ENCODE measurements at regions not wholly inside any gene's neighbourhood (a gene's known extent, or its start where the extent isn't known, plus 50 kb on each side); places are given as distances from the start of the nearest gene placed in this dataset.
"Not testable (repeated sequence)": the region's sequence is repeated elsewhere in the genome, so short reads cannot be mapped to it uniquely, and the experiment has no call there.

GRCh38 chr12:91651728-91652127 lies 469.1 kb upstream of the DCN start:
- no peaks in the 10 kb centered on the region for H3K4me1 Mint-ChIP-seq (ENCODE audit: low read depth in 2 of 2)

GRCh38 chr12:91643763-91644162 lies 461.1 kb upstream of the DCN start:
- peaks cover 0 to 1% of the 10 kb centered on the region in 2 donors for H3K9me3 Mint-ChIP-seq
- no peak overlapping the region for H3K4me3 Mint-ChIP-seq
- no peaks in the 10 kb centered on the region for H3K36me3 Mint-ChIP-seq (ENCODE audit: insufficient read depth)
- H3K27me3 Mint-ChIP-seq = peaks cover 0 to 11% of the 10 kb centered on the region in 2 donors
- no peaks in the 10 kb centered on the region for H3K4me1 Mint-ChIP-seq (ENCODE audit: low read depth in 2 of 2)
- ATAC-seq (replicated peaks) (no peak), DNase-seq (no peak)
- no peak overlapping the region for H3K27ac Mint-ChIP-seq

More at GRCh38 chr12:91651728-91652127, 469.1 kb upstream of the DCN start:
- Mint-ChIP-seq H3K4me3 (no peak overlapping the region), H3K27ac (no peak overlapping the region), H3K27me3 (peaks cover 0 to 12% of the 10 kb centered on the region in 2 donors), H3K36me3 (ENCODE audit: insufficient read depth) (no peaks in the 10 kb centered on the region), H3K9me3 (no peaks in the 10 kb centered on the region)
- ATAC-seq (replicated peaks) (no peak), DNase-seq (no peak)

GRCh38 chr12:91640021-91640420 lies 457.4 kb upstream of the DCN start:
- peaks cover 2 to 3% of the 10 kb centered on the region in 2 donors for H3K4me1 Mint-ChIP-seq (ENCODE audit: low read depth in 2 of 2)
- DNase-seq (no peak), ATAC-seq (replicated peaks) (no peak)
- H3K27me3 Mint-ChIP-seq = peaks cover 0 to 8% of the 10 kb centered on the region in 2 donors
- peaks cover 0 to 1% of the 10 kb centered on the region in 2 donors for H3K9me3 Mint-ChIP-seq
- no peaks in the 10 kb centered on the region for H3K36me3 Mint-ChIP-seq (ENCODE audit: insufficient read depth)
- no peak overlapping the region for H3K4me3 Mint-ChIP-seq
- no peak overlapping the region for H3K27ac Mint-ChIP-seq

- peaks cover 0 to 1% of the 10 kb centered on the region in 2 donors for H3K9me3 Mint-ChIP-seq
- no peak overlapping the region for H3K27ac Mint-ChIP-seq
- H3K4me3 Mint-ChIP-seq = no peak overlapping the region
- H3K36me3 Mint-ChIP-seq (ENCODE audit: insufficient read depth) = no peaks in the 10 kb centered on the region
- H3K4me1 Mint-ChIP-seq (ENCODE audit: low read depth in 2 of 2) = peaks cover 3 to 6% of the 10 kb centered on the region in 2 donors
- peaks cover 0 to 8% of the 10 kb centered on the region in 2 donors for H3K27me3 Mint-ChIP-seq
- DNase-seq = no peak
- ATAC-seq (replicated peaks) = no peak
Measured at GRCh38 chr12:91639327-91639726, 456.7 kb upstream of the DCN start.

- Mint-ChIP-seq H3K27me3 (peaks cover 0 to 8% of the 10 kb centered on the region in 2 donors), H3K9me3 (peaks cover 0 to 1% of the 10 kb centered on the region in 2 donors), H3K36me3 (ENCODE audit: insufficient read depth) (no peaks in the 10 kb centered on the region), H3K4me1 (ENCODE audit: low read depth in 2 of 2) (peaks cover 3 to 6% of the 10 kb centered on the region in 2 donors), H3K4me3 (no peak overlapping the region), H3K27ac (no peak overlapping the region)
- DNase-seq (no peak), ATAC-seq (replicated peaks) (no peak)
Measured at GRCh38 chr12:91637789-91638624, 455.4 kb upstream of the DCN start.

- no peak for ATAC-seq (replicated peaks)
- H3K9me3 Mint-ChIP-seq = peaks cover 0 to under 1% of the 10 kb centered on the region in 2 donors
Measured at GRCh38 chr12:91636721-91637120, 454.1 kb upstream of the DCN start.

GRCh38 chr12:91634386-91634713 lies 451.7 kb upstream of the DCN start:
- not testable (repeated sequence) for H3K4me1 Mint-ChIP-seq (ENCODE audit: low read depth in 2 of 2); H3K9me3 Mint-ChIP-seq; DNase-seq; ATAC-seq (replicated peaks); H3K27ac Mint-ChIP-seq; H3K36me3 Mint-ChIP-seq (ENCODE audit: insufficient read depth); H3K27me3 Mint-ChIP-seq
- H3K4me3 Mint-ChIP-seq = peak overlapping the region in 1 of 2 donors; percentile 76

More at GRCh38 chr12:91636721-91637120, 454.1 kb upstream of the DCN start:
- Mint-ChIP-seq H3K4me3 (no peak overlapping the region), H3K27ac (no peak overlapping the region), H3K4me1 (ENCODE audit: low read depth in 2 of 2) (peaks cover 3 to 6% of the 10 kb centered on the region in 2 donors), H3K27me3 (peaks cover 0 to 8% of the 10 kb centered on the region in 2 donors), H3K36me3 (ENCODE audit: insufficient read depth) (no peaks in the 10 kb centered on the region)
- no peak for DNase-seq

- no peaks in the 10 kb centered on the region for H3K9me3 Mint-ChIP-seq
Measured at GRCh38 chr12:91633734-91634357, 451.2 kb upstream of the DCN start.

GRCh38 chr12:91633206-91633605 lies 450.6 kb upstream of the DCN start:
- H3K9me3 Mint-ChIP-seq = no peaks in the 10 kb centered on the region
- H3K4me1 Mint-ChIP-seq (ENCODE audit: low read depth in 2 of 2) = peaks cover 3 to 6% of the 10 kb centered on the region in 2 donors
- no peak for ATAC-seq (replicated peaks)
- DNase-seq = no peak
- H3K36me3 Mint-ChIP-seq (ENCODE audit: insufficient read depth) = no peaks in the 10 kb centered on the region
- no peak overlapping the region for H3K4me3 Mint-ChIP-seq
- H3K27me3 Mint-ChIP-seq = peaks cover 0 to 8% of the 10 kb centered on the region in 2 donors
- H3K27ac Mint-ChIP-seq = no peak overlapping the region

More at GRCh38 chr12:91633734-91634357, 451.2 kb upstream of the DCN start:
- Mint-ChIP-seq H3K27me3 (peaks cover 0 to 8% of the 10 kb centered on the region in 2 donors), H3K4me1 (ENCODE audit: low read depth in 2 of 2) (peaks cover 3 to 6% of the 10 kb centered on the region in 2 donors), H3K36me3 (ENCODE audit: insufficient read depth) (no peaks in the 10 kb centered on the region), H3K4me3 (no peak overlapping the region), H3K27ac (no peak overlapping the region)
- no peak for DNase-seq
- ATAC-seq (replicated peaks) = no peak

GRCh38 chr12:91632042-91632786 lies 449.6 kb upstream of the DCN start:
- ATAC-seq (replicated peaks) (no peak), DNase-seq (no peak)
- no peak overlapping the region for H3K4me3 Mint-ChIP-seq
- peaks cover 0 to 8% of the 10 kb centered on the region in 2 donors for H3K27me3 Mint-ChIP-seq
- H3K9me3 Mint-ChIP-seq = no peaks in the 10 kb centered on the region
- peaks cover 3 to 6% of the 10 kb centered on the region in 2 donors for H3K4me1 Mint-ChIP-seq (ENCODE audit: low read depth in 2 of 2)
- no peak overlapping the region for H3K27ac Mint-ChIP-seq
- no peaks in the 10 kb centered on the region for H3K36me3 Mint-ChIP-seq (ENCODE audit: insufficient read depth)

- H3K27me3 Mint-ChIP-seq = no peaks in the 10 kb centered on the region
- H3K27ac Mint-ChIP-seq = no peak overlapping the region
- H3K36me3 Mint-ChIP-seq (ENCODE audit: insufficient read depth) = no peaks in the 10 kb centered on the region
- peaks cover 0 to 1% of the 10 kb centered on the region in 2 donors for H3K9me3 Mint-ChIP-seq
- no peak for DNase-seq
- H3K4me1 Mint-ChIP-seq (ENCODE audit: low read depth in 2 of 2) = peaks cover 3 to 6% of the 10 kb centered on the region in 2 donors
- no peak for ATAC-seq (replicated peaks)
- no peak overlapping the region for H3K4me3 Mint-ChIP-seq
Measured at GRCh38 chr12:91630596-91631293, 448.1 kb upstream of the DCN start.

GRCh38 chr12:91630083-91630482 lies 447.5 kb upstream of the DCN start:
- Mint-ChIP-seq H3K27ac (no peak overlapping the region), H3K27me3 (no peaks in the 10 kb centered on the region), H3K4me1 (ENCODE audit: low read depth in 2 of 2) (peaks cover 1 to 4% of the 10 kb centered on the region in 2 donors), H3K4me3 (no peak overlapping the region), H3K36me3 (ENCODE audit: insufficient read depth) (no peaks in the 10 kb centered on the region), H3K9me3 (peaks cover 0 to 1% of the 10 kb centered on the region in 2 donors)
- DNase-seq = no peak
- ATAC-seq (replicated peaks) = no peak

- H3K9me3 Mint-ChIP-seq = peaks cover 0 to 1% of the 10 kb centered on the region in 2 donors
- H3K27me3 Mint-ChIP-seq = no peaks in the 10 kb centered on the region
- no peaks in the 10 kb centered on the region for H3K36me3 Mint-ChIP-seq (ENCODE audit: insufficient read depth)
- ATAC-seq (replicated peaks) = no peak
- no peak overlapping the region for H3K4me3 Mint-ChIP-seq
- DNase-seq = no peak
- H3K27ac Mint-ChIP-seq = no peak overlapping the region
- no peaks in the 10 kb centered on the region for H3K4me1 Mint-ChIP-seq (ENCODE audit: low read depth in 2 of 2)
Measured at GRCh38 chr12:91629440-91629839, 446.8 kb upstream of the DCN start.
